GM19351 (cell line): ENCODE measurements at regions not wholly inside any gene's neighbourhood (a gene's known extent, or its start where the extent isn't known, plus 50 kb on each side); places are given as distances from the start of the nearest gene placed in this dataset.
"Not testable (repeated sequence)": the region's sequence is repeated elsewhere in the genome, so short reads cannot be mapped to it uniquely, and the experiment has no call there.

ENCODE experiments used
- ATAC-seq: cut with Tn5 transposase; IDR thresholded peaks from one replicate; pipeline ENCODE4 v1.9.1; 2021; ENCODE audit warnings: mild to moderate bottlenecking, moderate library complexity; ENCODE audit not compliant: unreplicated experiment

GRCh38 chr4:27075603-27076002, 215.0 kb downstream of the STIM2 start:
- not testable (repeated sequence) for ATAC-seq

- no peak for ATAC-seq
These were observed 218.4 kb downstream of the STIM2 start for GRCh38 chr4:27078934-27079455.

GRCh38 chr4:27081675-27082586, 221.3 kb downstream of the STIM2 start:
- no peak for ATAC-seq

GRCh38 chr4:27082776-27083175, 222.1 kb downstream of the STIM2 start:
- no peak for ATAC-seq

- ATAC-seq = no peak
These were observed 224.2 kb downstream of the STIM2 start for GRCh38 chr4:27084685-27085361.

GRCh38 chr4:27085396-27085795, 224.8 kb downstream of the STIM2 start:
- ATAC-seq = no peak

- ATAC-seq = no peak
These were observed 226.8 kb downstream of the STIM2 start for GRCh38 chr4:27087306-27088045.

GRCh38 chr4:27088491-27088890, 227.8 kb downstream of the STIM2 start:
- no peak for ATAC-seq

GRCh38 chr4:27089186-27089585, 228.5 kb downstream of the STIM2 start:
- no peak for ATAC-seq

- no peak for ATAC-seq
These were observed 229.8 kb downstream of the STIM2 start for GRCh38 chr4:27090406-27090805.

- no peak for ATAC-seq
These were observed 233.6 kb downstream of the STIM2 start for GRCh38 chr4:27094224-27094623.

GRCh38 chr4:27094783-27095182, 234.1 kb downstream of the STIM2 start:
- no peak for ATAC-seq

GRCh38 chr4:27096142-27096824, 235.6 kb downstream of the STIM2 start:
- no peak for ATAC-seq

- no peak for ATAC-seq
These were observed 237.4 kb downstream of the STIM2 start for GRCh38 chr4:27098034-27098433.

- no peak for ATAC-seq
These were observed 240.1 kb downstream of the STIM2 start for GRCh38 chr4:27100713-27101112.

- no peak for ATAC-seq
These were observed 240.5 kb downstream of the STIM2 start for GRCh38 chr4:27101126-27101525.

- ATAC-seq = no peak
These were observed 240.9 kb downstream of the STIM2 start for GRCh38 chr4:27101561-27101960.

- ATAC-seq = no peak
These were observed 251.0 kb downstream of the STIM2 start for GRCh38 chr4:27111627-27112026.

- ATAC-seq = no peak
These were observed 251.9 kb downstream of the STIM2 start for GRCh38 chr4:27112587-27112986.

- ATAC-seq = no peak
These were observed 254.6 kb downstream of the STIM2 start for GRCh38 chr4:27115221-27115620.

GRCh38 chr4:27117453-27117852, 256.8 kb downstream of the STIM2 start:
- no peak for ATAC-seq
